Suprapubic skin (tissue), 4 donors: ENCODE measurements at regions not wholly inside any gene's neighbourhood (a gene's known extent, or its start where the extent isn't known, plus 50 kb on each side); places are given as distances from the start of the nearest gene placed in this dataset.

Experiments
- DNase-seq, 2 donors: peaks; one replicate each; pipeline ENCODE4 v3.0.0-alpha.2; 2019; ENCODE audit warnings: low spot score in 2 of 2
- H3K27ac ChIP-seq: fragments of 200-600 bp; sonication (generic); one replicate; pipeline ENCODE4 v1.5.1; 2019
- H3K27me3 ChIP-seq: fragments of 200-600 bp; sonication (generic); one replicate; pipeline ENCODE4 v1.5.1; 2019
- H3K36me3 ChIP-seq: fragments of 200-600 bp; sonication (generic); one replicate; pipeline ENCODE4 v1.5.1; 2019
- H3K4me1 ChIP-seq: fragments of 200-600 bp; sonication (generic); one replicate; pipeline ENCODE4 v1.5.1; 2019
- H3K4me3 ChIP-seq: fragments of 200-600 bp; sonication (generic); one replicate; pipeline ENCODE4 v1.5.1; 2019; ENCODE audit warnings: mild to moderate bottlenecking
- H3K9me3 ChIP-seq: fragments of 200-600 bp; sonication (generic); one replicate; pipeline ENCODE4 v1.5.1; 2019
- EP300 ChIP-seq: sonication (generic); formaldehyde crosslinking; IDR thresholded peaks from one replicate; pipeline ENCODE4 v1.6.1; 2017; ENCODE audit warnings: antibody characterized with exemption
- POLR2A ChIP-seq, 2 donors: fragments of 450-650 bp; IDR thresholded peaks; one replicate each; pipeline ENCODE4 v1.6.1; 2017; ENCODE audit warnings: antibody characterized with exemption in 2 of 2, mild to moderate bottlenecking in 2 of 2, moderate library complexity in 2 of 2
- POLR2AphosphoS5 ChIP-seq, 3 donors: sonication (generic); formaldehyde crosslinking; IDR thresholded peaks; one replicate each; pipeline ENCODE4 v1.6.1; 2017; ENCODE audit warnings: antibody characterized with exemption in 3 of 3
- WGBS: methylation state at CpG from one replicate; pipeline ENCODE4 v1.1.5; 2018; 5-methylcytosine and 5-hydroxymethylcytosine counted together
- TF ChIP-seq, protein P1 (sequence below), 2 donors: fragments of 200-600 bp in 1 of 2; fragments of 450-650 bp in 1 of 2; sonication (generic) in 1 of 2; IDR thresholded peaks; one replicate each; pipeline ENCODE4 v1.5.1; 2016 to 2019; ENCODE audit warnings: antibody characterized with exemption in 2 of 2, mild to moderate bottlenecking in 1 of 2, moderate library complexity in 1 of 2

DNA sequence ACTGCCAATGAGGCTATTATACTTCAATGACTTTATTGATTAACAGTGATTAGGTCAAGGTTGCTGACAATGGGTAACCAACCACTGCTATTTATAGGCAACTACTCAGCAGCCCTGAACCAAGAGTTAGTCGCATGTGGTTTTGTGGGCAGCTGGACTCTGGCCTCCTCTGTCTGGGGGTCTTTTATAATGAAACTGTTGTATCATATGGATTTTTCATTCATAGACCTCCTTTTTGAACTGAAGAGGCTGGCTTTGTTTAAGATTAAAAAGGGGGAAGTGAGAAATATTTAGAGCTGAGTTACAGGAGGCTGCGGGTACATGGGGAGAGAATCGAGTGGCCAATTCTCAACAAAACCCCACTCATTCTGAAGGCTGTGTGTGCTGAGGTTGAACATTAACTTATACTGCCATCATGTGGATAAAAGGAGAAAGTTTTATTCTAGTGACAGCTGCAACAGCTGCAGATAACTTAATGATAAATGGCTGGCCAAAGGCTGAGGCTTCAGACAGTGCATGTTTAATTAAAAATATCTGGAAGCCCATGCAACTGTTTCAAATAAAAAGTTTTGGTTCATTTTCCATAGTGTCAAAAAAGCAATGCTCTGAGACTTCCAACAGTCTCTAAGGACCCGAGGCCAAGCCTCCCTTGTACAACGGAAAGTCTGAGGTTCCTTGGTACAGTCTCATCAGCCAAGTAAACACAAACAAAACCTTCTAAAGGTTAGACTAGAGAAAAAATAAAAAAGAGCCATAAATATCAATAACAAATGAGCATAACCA lies 682.6 kb downstream of the KCNA4 start:
- no peak for DNase-seq
- Histone ChIP-seq H3K9me3 (no peaks in the 10 kb centered on the region), H3K4me1 (no peaks in the 10 kb centered on the region), H3K27ac (no peak overlapping the region), H3K4me3 (no peak overlapping the region), H3K27me3 (no peaks in the 10 kb centered on the region), H3K36me3 (no peaks in the 10 kb centered on the region)
- WGBS = 28% methylated on average over 5 of the region's 5 CpGs
- TF ChIP-seq, protein P1, sequence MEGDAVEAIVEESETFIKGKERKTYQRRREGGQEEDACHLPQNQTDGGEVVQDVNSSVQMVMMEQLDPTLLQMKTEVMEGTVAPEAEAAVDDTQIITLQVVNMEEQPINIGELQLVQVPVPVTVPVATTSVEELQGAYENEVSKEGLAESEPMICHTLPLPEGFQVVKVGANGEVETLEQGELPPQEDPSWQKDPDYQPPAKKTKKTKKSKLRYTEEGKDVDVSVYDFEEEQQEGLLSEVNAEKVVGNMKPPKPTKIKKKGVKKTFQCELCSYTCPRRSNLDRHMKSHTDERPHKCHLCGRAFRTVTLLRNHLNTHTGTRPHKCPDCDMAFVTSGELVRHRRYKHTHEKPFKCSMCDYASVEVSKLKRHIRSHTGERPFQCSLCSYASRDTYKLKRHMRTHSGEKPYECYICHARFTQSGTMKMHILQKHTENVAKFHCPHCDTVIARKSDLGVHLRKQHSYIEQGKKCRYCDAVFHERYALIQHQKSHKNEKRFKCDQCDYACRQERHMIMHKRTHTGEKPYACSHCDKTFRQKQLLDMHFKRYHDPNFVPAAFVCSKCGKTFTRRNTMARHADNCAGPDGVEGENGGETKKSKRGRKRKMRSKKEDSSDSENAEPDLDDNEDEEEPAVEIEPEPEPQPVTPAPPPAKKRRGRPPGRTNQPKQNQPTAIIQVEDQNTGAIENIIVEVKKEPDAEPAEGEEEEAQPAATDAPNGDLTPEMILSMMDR (IDR thresholded peaks at IDR 0.05) = peak in 1 of 2 donors; percentile 11
- no peak for TF ChIP-seq POLR2A (IDR thresholded peaks at IDR 0.05)
- no peak for TF ChIP-seq POLR2AphosphoS5 (IDR thresholded peaks at IDR 0.05)
- no peak for TF ChIP-seq EP300

- no peaks in the 10 kb centered on the region for H3K36me3 ChIP-seq
- 59% methylated on average over 3 of the region's 3 CpGs for WGBS
- TF ChIP-seq POLR2A (IDR thresholded peaks at IDR 0.05) = no peak
- TF ChIP-seq EP300 = no peak
- TF ChIP-seq, protein P1 (IDR thresholded peaks at IDR 0.05) = no peak
- no peak for TF ChIP-seq POLR2AphosphoS5 (IDR thresholded peaks at IDR 0.05)
- H3K9me3 ChIP-seq = no peaks in the 10 kb centered on the region
- H3K4me3 ChIP-seq = no peak overlapping the region
- H3K27me3 ChIP-seq = no peaks in the 10 kb centered on the region
- DNase-seq = no peak
- H3K4me1 ChIP-seq = no peaks in the 10 kb centered on the region
- H3K27ac ChIP-seq = no peak overlapping the region
Observed at GRCh38 chr11:29331451-29332010, 685.3 kb downstream of the KCNA4 start.

- DNase-seq = no peak
- H3K27ac ChIP-seq = no peak overlapping the region
- WGBS = 39% methylated on average over 4 of the region's 4 CpGs
Observed at GRCh38 chr11:29328961-29329441, 687.8 kb downstream of the KCNA4 start.

DNA sequence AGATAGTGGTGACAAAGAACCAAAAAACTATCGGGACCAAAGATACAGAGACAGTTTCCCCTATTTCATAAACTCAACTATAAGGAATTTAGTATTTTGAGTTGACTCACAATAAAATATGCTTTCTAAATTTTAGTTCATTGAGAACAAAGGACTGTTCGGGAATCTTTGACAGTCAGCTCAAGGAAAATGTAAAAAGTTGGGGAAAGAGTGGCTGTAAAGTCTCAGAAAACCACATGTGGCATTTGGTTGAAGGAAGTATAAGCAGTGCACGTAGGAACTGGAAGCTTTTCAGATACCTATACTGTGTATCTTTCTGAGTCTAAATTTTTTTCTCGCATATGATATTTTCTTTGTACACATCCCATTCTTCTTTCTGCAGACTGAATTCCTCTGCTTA lies 688.9 kb downstream of the KCNA4 start:
- no peak for TF ChIP-seq EP300
- no peak for TF ChIP-seq POLR2A (IDR thresholded peaks at IDR 0.05)
- TF ChIP-seq POLR2AphosphoS5 (IDR thresholded peaks at IDR 0.05) = no peak
- TF ChIP-seq, protein P1 (IDR thresholded peaks at IDR 0.05) = no peak
- Histone ChIP-seq H3K36me3 (no peaks in the 10 kb centered on the region), H3K9me3 (no peaks in the 10 kb centered on the region), H3K27ac (no peak overlapping the region), H3K4me3 (no peak overlapping the region), H3K4me1 (no peaks in the 10 kb centered on the region), H3K27me3 (no peaks in the 10 kb centered on the region)
- WGBS = 77% methylated on average over 4 of the region's 4 CpGs
- DNase-seq = no peak

More at GRCh38 chr11:29328961-29329441, 687.8 kb downstream of the KCNA4 start:
- no peak overlapping the region for H3K4me3 ChIP-seq
- no peaks in the 10 kb centered on the region for H3K27me3 ChIP-seq
- no peaks in the 10 kb centered on the region for H3K4me1 ChIP-seq
- TF ChIP-seq EP300 (no peak), POLR2A (IDR thresholded peaks at IDR 0.05) (no peak), POLR2AphosphoS5 (IDR thresholded peaks at IDR 0.05) (no peak)
- TF ChIP-seq, protein P1 (IDR thresholded peaks at IDR 0.05) = no peak
- no peaks in the 10 kb centered on the region for H3K9me3 ChIP-seq
- H3K36me3 ChIP-seq = no peaks in the 10 kb centered on the region

DNA sequence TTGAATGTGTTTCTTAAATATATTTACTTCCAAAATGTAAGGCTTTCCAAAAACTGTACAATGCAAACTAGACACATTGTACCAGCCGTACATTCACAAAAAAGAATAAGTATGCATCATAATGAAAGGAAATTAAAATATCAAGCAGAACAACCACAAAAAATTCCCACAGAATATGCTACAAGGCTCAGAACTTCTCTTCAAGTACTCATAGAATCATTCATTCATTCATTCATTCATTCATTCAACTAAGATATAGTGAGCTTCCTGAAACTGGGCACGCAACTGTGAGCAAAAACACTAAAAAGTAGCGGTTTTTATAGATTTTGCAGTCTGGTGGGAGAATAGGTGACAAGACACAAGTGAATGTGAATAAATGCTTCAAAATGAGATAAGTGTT lies 690.1 kb downstream of the KCNA4 start:
- H3K4me1 ChIP-seq = no peaks in the 10 kb centered on the region
- 91% methylated on average over 3 of the region's 3 CpGs for WGBS
- no peak for DNase-seq
- no peak overlapping the region for H3K27ac ChIP-seq
- H3K4me3 ChIP-seq = no peak overlapping the region
- H3K36me3 ChIP-seq = no peaks in the 10 kb centered on the region
- H3K9me3 ChIP-seq = no peaks in the 10 kb centered on the region
- TF ChIP-seq EP300 (no peak), POLR2A (IDR thresholded peaks at IDR 0.05) (no peak), POLR2AphosphoS5 (IDR thresholded peaks at IDR 0.05) (no peak)
- TF ChIP-seq, protein P1 (IDR thresholded peaks at IDR 0.05) = no peak
- H3K27me3 ChIP-seq = no peaks in the 10 kb centered on the region
